GM23248 (cell line): ENCODE measurements at regions not wholly inside any gene's neighbourhood (a gene's known extent, or its start where the extent isn't known, plus 50 kb on each side); places are given as distances from the start of the nearest gene placed in this dataset.
A peak's percentile ranks its signal among the peaks of the same experiment; 100 is the strongest.

Experiments used
- DNase-seq: peaks from one replicate; pipeline ENCODE4 v3.0.0-alpha.2; 2015
- H2AFZ ChIP-seq: fragments of 200-600 bp; sonication (generic); 2 replicates; pipeline ENCODE4 v1.6.1; 2016; ENCODE audit warnings: antibody characterized with exemption
- H3F3A ChIP-seq: fragments of 200-600 bp; sonication (generic); 2 replicates; pipeline ENCODE4 v1.6.1; 2016; ENCODE audit warnings: mild to moderate bottlenecking, antibody characterized with exemption, mixed run types; ENCODE audit not compliant: insufficient read depth
- H3K27ac ChIP-seq: fragments of 200-600 bp; sonication (generic); 2 replicates; pipeline ENCODE4 v1.5.1; 2016; ENCODE audit warnings: mild to moderate bottlenecking
- H3K27me3 ChIP-seq: fragments of 200-600 bp; sonication (generic); replicated peaks from 2 replicates; pipeline ENCODE4 v1.6.1; 2016; ENCODE audit warnings: mild to moderate bottlenecking; ENCODE audit not compliant: insufficient read depth
- H3K36me3 ChIP-seq: fragments of 200-600 bp; sonication (generic); 2 replicates; pipeline ENCODE4 v1.6.1; 2016; ENCODE audit warnings: low read depth, mild to moderate bottlenecking
- H3K4me1 ChIP-seq: fragments of 200-600 bp; sonication (generic); 2 replicates; pipeline ENCODE4 v1.6.1; 2016; ENCODE audit warnings: mild to moderate bottlenecking; ENCODE audit not compliant: insufficient read depth
- H3K4me2 ChIP-seq: fragments of 200-600 bp; sonication (generic); one replicate; pipeline ENCODE4 v1.6.1; 2016; ENCODE audit warnings: mild to moderate bottlenecking; ENCODE audit not compliant: unreplicated experiment
- H3K4me3 ChIP-seq: fragments of 200-600 bp; sonication (generic); 2 replicates; pipeline ENCODE4 v1.5.1; 2016; ENCODE audit warnings: mild to moderate bottlenecking
- H3K79me2 ChIP-seq: fragments of 200-600 bp; sonication (generic); 2 replicates; pipeline ENCODE4 v1.6.1; 2016; ENCODE audit warnings: mild to moderate bottlenecking; ENCODE audit not compliant: insufficient read depth
- H3K9ac ChIP-seq: fragments of 200-600 bp; sonication (generic); 2 replicates; pipeline ENCODE4 v1.6.1; 2016; ENCODE audit warnings: mild to moderate bottlenecking
- H3K9me2 ChIP-seq: fragments of 200-600 bp; sonication (generic); 2 replicates; pipeline ENCODE4 v1.6.1; 2016; ENCODE audit warnings: mixed run types, mild to moderate bottlenecking, moderate library complexity; ENCODE audit not compliant: insufficient read depth
- H3K9me3 ChIP-seq: fragments of 200-600 bp; sonication (generic); one replicate; pipeline ENCODE4 v1.6.1; 2017; ENCODE audit warnings: low read depth
- H4K20me1 ChIP-seq: fragments of 200-600 bp; sonication (generic); 2 replicates; pipeline ENCODE4 v1.6.0; 2016; ENCODE audit not compliant: insufficient read depth
- EZH2 ChIP-seq: fragments of 200-600 bp; sonication (generic); IDR thresholded peaks from 2 replicates; pipeline ENCODE4 v1.6.1; 2018; ENCODE audit warnings: antibody characterized with exemption, mild to moderate bottlenecking; ENCODE audit not compliant: insufficient read depth, poor library complexity, severe bottlenecking
- EZH2phosphoT487 ChIP-seq: fragments of 200-600 bp; sonication (generic); IDR thresholded peaks from 2 replicates; pipeline ENCODE4 v1.6.1; 2018; ENCODE audit warnings: antibody characterized with exemption, moderate library complexity, mild to moderate bottlenecking, low read depth; ENCODE audit not compliant: insufficient read depth
- WGBS, 2 experiments: methylation state at CpG; one replicate each; pipeline ENCODE4 v1.1.6; 2015 to 2017; ENCODE audit warnings: low lambda C conversion rate in 2 of 2, low coverage in 1 of 2; ENCODE audit errors: missing lambda C conversion rate in 2 of 2; 5-methylcytosine and 5-hydroxymethylcytosine counted together
- in situ Hi-C: fragments of 300-500 bp; cut with MboI; formaldehyde crosslinking; loops from 2 replicates; pipeline ENCODE4 v1.15.0; 2020

DNA sequence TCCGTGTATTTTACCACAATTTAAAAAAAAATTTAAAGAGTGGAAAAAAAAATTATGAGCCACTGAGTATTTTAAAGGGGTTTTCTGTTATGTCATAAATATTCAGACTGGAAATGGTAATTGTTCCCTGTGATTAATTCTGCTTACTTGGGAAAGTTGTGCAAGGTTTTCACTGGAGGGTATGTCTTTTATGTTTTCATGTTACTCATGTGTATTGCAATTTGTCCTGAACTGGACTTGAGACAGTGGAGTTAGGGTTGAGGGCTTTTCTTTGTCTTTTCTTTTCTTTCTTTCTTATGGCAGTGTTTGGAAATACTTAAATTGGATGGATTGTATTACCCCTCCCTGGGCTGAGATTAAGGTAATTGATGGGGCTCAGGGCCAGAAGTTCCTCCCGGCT is 257.7 kb downstream of the BAMBI start:
- no peak overlapping the region for H3K9ac ChIP-seq
- H2AFZ ChIP-seq: no peak overlapping the region
- H3K27me3 ChIP-seq: no peaks in the 10 kb centered on the region
- H3K36me3 ChIP-seq: no peaks in the 10 kb centered on the region
- no peaks in the 10 kb centered on the region for H3K9me3 ChIP-seq
- in situ Hi-C loops: no loop called here
- no peak for TF ChIP-seq EZH2phosphoT487
- no peak for TF ChIP-seq EZH2
- H3F3A ChIP-seq: no peaks in the 10 kb centered on the region
- H3K9me2 ChIP-seq: no peaks in the 10 kb centered on the region
- H3K4me2 ChIP-seq: no peak overlapping the region
- H3K79me2 ChIP-seq: no peaks in the 10 kb centered on the region
- no peaks in the 10 kb centered on the region for H4K20me1 ChIP-seq
- DNase-seq: no peak
- WGBS, 2 experiments: 33 to 50% methylated on average over 2 of the region's 2 CpGs
- H3K4me3 ChIP-seq: no peak overlapping the region
- no peaks in the 10 kb centered on the region for H3K4me1 ChIP-seq
- H3K27ac ChIP-seq: no peak overlapping the region

DNA sequence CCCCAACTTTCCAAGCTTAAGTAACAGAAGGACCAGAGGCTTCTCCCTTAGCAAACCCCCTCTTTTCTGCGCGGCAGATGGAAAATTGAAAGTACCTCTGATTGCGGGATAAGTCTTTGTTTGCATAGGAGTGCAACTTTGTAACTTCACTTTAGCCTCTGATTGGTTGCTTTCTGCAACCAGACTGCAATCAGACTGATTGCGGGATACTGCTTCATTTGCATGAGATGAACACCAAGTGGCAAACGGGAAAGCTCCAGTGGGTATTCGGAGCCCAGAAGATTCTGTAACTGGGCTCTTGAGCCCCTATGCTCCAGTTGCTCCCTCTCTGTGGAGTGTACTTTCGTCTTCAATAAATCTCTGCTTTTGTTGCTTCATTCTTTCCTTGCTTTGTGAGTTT is 260.6 kb downstream of the BAMBI start:
- Histone ChIP-seq H4K20me1 (no peaks in the 10 kb centered on the region), H3K79me2 (no peaks in the 10 kb centered on the region), H3K36me3 (no peaks in the 10 kb centered on the region), H3K9me3 (no peaks in the 10 kb centered on the region), H3K9me2 (no peaks in the 10 kb centered on the region), H3F3A (no peaks in the 10 kb centered on the region), H3K27me3 (0 out of 2 replicates have a peak, but pooled peaks cover 5% of the 10 kb centered on the region), H3K9ac (no peak overlapping the region), H3K4me3 (no peak overlapping the region), H3K4me2 (no peak overlapping the region), H3K27ac (no peak overlapping the region), H2AFZ (no peak overlapping the region), H3K4me1 (no peaks in the 10 kb centered on the region)
- DNase-seq: no peak
- in situ Hi-C loops: no loop called here
- TF ChIP-seq EZH2phosphoT487: no peak
- no peak for TF ChIP-seq EZH2
- WGBS, 2 experiments: 43 to 44% methylated on average over 7 of the region's 7 CpGs

DNA sequence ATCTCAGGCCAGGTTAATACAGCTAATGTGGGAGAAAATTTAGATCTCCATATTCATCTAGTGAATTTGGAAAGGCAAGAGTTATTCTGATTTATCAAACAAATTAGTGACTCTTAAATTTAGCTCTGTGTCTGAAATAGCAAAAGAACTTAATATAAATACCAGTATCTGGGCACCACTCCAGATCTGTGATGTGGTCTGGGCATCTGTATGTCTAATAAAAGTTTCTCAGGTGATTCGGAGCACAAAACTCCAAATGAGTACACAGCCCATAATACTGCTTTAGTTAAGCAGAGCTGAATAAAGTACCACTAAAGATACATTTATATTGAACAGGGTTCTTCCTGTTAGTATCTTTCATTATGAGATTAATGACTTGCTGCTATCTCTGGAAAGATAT is 261.4 kb downstream of the BAMBI start:
- Histone ChIP-seq H3K4me3 (no peak overlapping the region), H2AFZ (no peak overlapping the region), H3K27me3 (0 out of 2 replicates have a peak, but pooled peaks cover 5% of the 10 kb centered on the region), H3K79me2 (no peaks in the 10 kb centered on the region), H3K36me3 (no peaks in the 10 kb centered on the region), H3K4me1 (no peaks in the 10 kb centered on the region), H3F3A (no peaks in the 10 kb centered on the region), H3K9me3 (no peaks in the 10 kb centered on the region), H3K4me2 (no peak overlapping the region), H3K27ac (no peak overlapping the region), H3K9ac (no peak overlapping the region), H4K20me1 (no peaks in the 10 kb centered on the region), H3K9me2 (no peaks in the 10 kb centered on the region)
- WGBS, 2 experiments: 29 to 32% methylated on average over 1 of the region's 1 CpG
- in situ Hi-C loops: no loop called here
- no peak for DNase-seq
- TF ChIP-seq EZH2phosphoT487 (no peak), EZH2 (no peak)

GRCh38 chr10:28939281-28940157 is 262.2 kb downstream of the BAMBI start:
- H3K9me2 ChIP-seq: no peaks in the 10 kb centered on the region
- no peak overlapping the region for H3K4me2 ChIP-seq
- 0 out of 2 replicates have a peak, but pooled peaks cover 5% of the 10 kb centered on the region for H3K27me3 ChIP-seq
- H3K36me3 ChIP-seq: no peaks in the 10 kb centered on the region
- H3K79me2 ChIP-seq: no peaks in the 10 kb centered on the region
- 16 to 19% methylated on average over 29 of the region's 29 CpGs for whole genome bisulfite sequencing, 2 experiments
- DNase-seq: peak; percentile 33
- no peaks in the 10 kb centered on the region for H3F3A ChIP-seq
- no peaks in the 10 kb centered on the region for H3K9me3 ChIP-seq
- TF ChIP-seq EZH2phosphoT487 (no peak), EZH2 (no peak)
- H3K9ac ChIP-seq: no peak overlapping the region
- H4K20me1 ChIP-seq: no peaks in the 10 kb centered on the region
- H3K27ac ChIP-seq: no peak overlapping the region
- in situ Hi-C loops: no loop called here
- H3K4me1 ChIP-seq: no peaks in the 10 kb centered on the region
- H2AFZ ChIP-seq: no peak overlapping the region
- no peak overlapping the region for H3K4me3 ChIP-seq
